ENCODE measurements at regions not wholly inside any gene's neighbourhood (a gene's known extent, or its start where the extent isn't known, plus 50 kb on each side); places are given as distances from the start of the nearest gene placed in this dataset.
A peak's percentile ranks its signal among the peaks of the same experiment; 100 is the strongest.

GRCh38 chr2:220296174-220296573 lies 668.7 kb downstream of the SLC4A3 start:
- 12 to 15% methylated on average over 2 of the region's 2 CpGs for WGBS, 2 experiments (ENCODE audit: low coverage in 1 of 2, low lambda C conversion rate in 2 of 2, missing lambda C conversion rate in 2 of 2)
- no peaks in the 10 kb centered on the region for H3F3A ChIP-seq (ENCODE audit: insufficient read depth)
- 0 out of 2 replicates have a peak, but pooled peaks cover 4% of the 10 kb centered on the region for H3K9me2 ChIP-seq (ENCODE audit: insufficient read depth)
- H3K27me3 ChIP-seq (replicated peaks; ENCODE audit: insufficient read depth), result no peaks in the 10 kb centered on the region
- peaks cover 4% of the 10 kb centered on the region for H3K9me3 ChIP-seq (ENCODE audit: low read depth)
- H3K79me2 ChIP-seq (ENCODE audit: insufficient read depth), result no peaks in the 10 kb centered on the region
- H3K4me3 ChIP-seq, result no peak overlapping the region
- H2AFZ ChIP-seq, result no peak overlapping the region
- H3K4me2 ChIP-seq (ENCODE audit: unreplicated experiment), result no peak overlapping the region
- H3K27ac ChIP-seq, result no peak overlapping the region
- in situ Hi-C loops (cut with MboI), result no loop called here
- H3K9ac ChIP-seq, result no peak overlapping the region
- H3K36me3 ChIP-seq (ENCODE audit: low read depth), result no peaks in the 10 kb centered on the region; the same call in 1 of the 2 replicates
- H4K20me1 ChIP-seq (ENCODE audit: insufficient read depth), result no peaks in the 10 kb centered on the region
- peak; percentile 22 for DNase-seq
- TF ChIP-seq EZH2 (IDR thresholded peaks at IDR 0.05; ENCODE audit: insufficient read depth, poor library complexity, severe bottlenecking), result no peak
- no peak for TF ChIP-seq EZH2phosphoT487 (IDR thresholded peaks at IDR 0.05; ENCODE audit: insufficient read depth, low read depth)
- no peaks in the 10 kb centered on the region for H3K4me1 ChIP-seq (ENCODE audit: insufficient read depth)

- Histone ChIP-seq H3K9ac (no peak overlapping the region), H3K79me2 (ENCODE audit: insufficient read depth) (no peaks in the 10 kb centered on the region), H4K20me1 (ENCODE audit: insufficient read depth) (no peaks in the 10 kb centered on the region), H3F3A (ENCODE audit: insufficient read depth) (no peaks in the 10 kb centered on the region), H3K36me3 (ENCODE audit: low read depth) (no peaks in the 10 kb centered on the region; the same call in 1 of the 2 replicates), H3K9me2 (ENCODE audit: insufficient read depth) (0 out of 2 replicates have a peak, but pooled peaks cover 4% of the 10 kb centered on the region), H3K4me3 (no peak overlapping the region), H2AFZ (no peak overlapping the region), H3K9me3 (ENCODE audit: low read depth) (peaks cover 4% of the 10 kb centered on the region), H3K27me3 (replicated peaks; ENCODE audit: insufficient read depth) (no peaks in the 10 kb centered on the region), H3K27ac (no peak overlapping the region), H3K4me1 (ENCODE audit: insufficient read depth) (no peaks in the 10 kb centered on the region), H3K4me2 (ENCODE audit: unreplicated experiment) (no peak overlapping the region)
- in situ Hi-C loops (cut with MboI), result no loop called here
- TF ChIP-seq EZH2phosphoT487 (IDR thresholded peaks at IDR 0.05; ENCODE audit: insufficient read depth, low read depth) (no peak), EZH2 (IDR thresholded peaks at IDR 0.05; ENCODE audit: insufficient read depth, poor library complexity, severe bottlenecking) (no peak)
- 88 to 92% methylated on average over 2 of the region's 2 CpGs for WGBS, 2 experiments (ENCODE audit: low coverage in 1 of 2, low lambda C conversion rate in 2 of 2, missing lambda C conversion rate in 2 of 2)
- no peak for DNase-seq
Measured at GRCh38 chr2:220297093-220297492, 669.7 kb downstream of the SLC4A3 start.

- in situ Hi-C loops (cut with MboI), result no loop called here
- DNase-seq, result no peak
- H3K27ac ChIP-seq, result no peak overlapping the region
- H3K27me3 ChIP-seq (replicated peaks; ENCODE audit: insufficient read depth), result no peaks in the 10 kb centered on the region
- H2AFZ ChIP-seq, result no peak overlapping the region
- WGBS, 2 experiments (ENCODE audit: low coverage in 1 of 2, low lambda C conversion rate in 2 of 2, missing lambda C conversion rate in 2 of 2), result 77 to 80% methylated on average over 3 of the region's 3 CpGs
- no peak overlapping the region for H3K4me2 ChIP-seq (ENCODE audit: unreplicated experiment)
- H4K20me1 ChIP-seq (ENCODE audit: insufficient read depth), result no peaks in the 10 kb centered on the region
- H3K79me2 ChIP-seq (ENCODE audit: insufficient read depth), result no peaks in the 10 kb centered on the region
- no peak for TF ChIP-seq EZH2 (IDR thresholded peaks at IDR 0.05; ENCODE audit: insufficient read depth, poor library complexity, severe bottlenecking)
- TF ChIP-seq EZH2phosphoT487 (IDR thresholded peaks at IDR 0.05; ENCODE audit: insufficient read depth, low read depth), result no peak
- H3K9me3 ChIP-seq (ENCODE audit: low read depth), result no peaks in the 10 kb centered on the region
- H3K9ac ChIP-seq, result no peak overlapping the region
- no peaks in the 10 kb centered on the region for H3F3A ChIP-seq (ENCODE audit: insufficient read depth)
- no peaks in the 10 kb centered on the region for H3K36me3 ChIP-seq (ENCODE audit: low read depth)
- no peaks in the 10 kb centered on the region for H3K4me1 ChIP-seq (ENCODE audit: insufficient read depth)
- no peak overlapping the region for H3K4me3 ChIP-seq
- H3K9me2 ChIP-seq (ENCODE audit: insufficient read depth), result 0 out of 2 replicates have a peak, but pooled peaks cover 4% of the 10 kb centered on the region
Measured at GRCh38 chr2:220300806-220301205, 673.4 kb downstream of the SLC4A3 start.

GRCh38 chr2:220302756-220303155 lies 675.3 kb downstream of the SLC4A3 start:
- no peak for DNase-seq
- H3K9me3 ChIP-seq (ENCODE audit: low read depth), result no peaks in the 10 kb centered on the region
- no peak overlapping the region for H3K4me2 ChIP-seq (ENCODE audit: unreplicated experiment)
- TF ChIP-seq EZH2phosphoT487 (IDR thresholded peaks at IDR 0.05; ENCODE audit: insufficient read depth, low read depth) (no peak), EZH2 (IDR thresholded peaks at IDR 0.05; ENCODE audit: insufficient read depth, poor library complexity, severe bottlenecking) (no peak)
- no peaks in the 10 kb centered on the region for H4K20me1 ChIP-seq (ENCODE audit: insufficient read depth)
- in situ Hi-C loops (cut with MboI), result no loop called here
- WGBS, 2 experiments (ENCODE audit: low coverage in 1 of 2, low lambda C conversion rate in 2 of 2, missing lambda C conversion rate in 2 of 2), result 76 to 89% methylated on average over 1 of the region's 1 CpG
- H3K4me1 ChIP-seq (ENCODE audit: insufficient read depth), result no peaks in the 10 kb centered on the region
- no peak overlapping the region for H3K4me3 ChIP-seq
- no peaks in the 10 kb centered on the region for H3K27me3 ChIP-seq (replicated peaks; ENCODE audit: insufficient read depth)
- no peaks in the 10 kb centered on the region for H3F3A ChIP-seq (ENCODE audit: insufficient read depth)
- no peaks in the 10 kb centered on the region for H3K36me3 ChIP-seq (ENCODE audit: low read depth)
- no peak overlapping the region for H3K9ac ChIP-seq
- H3K9me2 ChIP-seq (ENCODE audit: insufficient read depth), result 0 out of 2 replicates have a peak, but pooled peaks cover 4% of the 10 kb centered on the region
- H3K27ac ChIP-seq, result no peak overlapping the region
- H3K79me2 ChIP-seq (ENCODE audit: insufficient read depth), result no peaks in the 10 kb centered on the region
- H2AFZ ChIP-seq, result no peak overlapping the region

- H3F3A ChIP-seq (ENCODE audit: insufficient read depth), result no peaks in the 10 kb centered on the region
- H4K20me1 ChIP-seq (ENCODE audit: insufficient read depth), result no peaks in the 10 kb centered on the region
- H3K4me3 ChIP-seq, result no peak overlapping the region
- H3K9me2 ChIP-seq (ENCODE audit: insufficient read depth), result no peaks in the 10 kb centered on the region
- DNase-seq, result no peak
- H3K27me3 ChIP-seq (replicated peaks; ENCODE audit: insufficient read depth), result no peaks in the 10 kb centered on the region
- H3K4me1 ChIP-seq (ENCODE audit: insufficient read depth), result no peaks in the 10 kb centered on the region
- TF ChIP-seq EZH2 (IDR thresholded peaks at IDR 0.05; ENCODE audit: insufficient read depth, poor library complexity, severe bottlenecking), result no peak
- no peaks in the 10 kb centered on the region for H3K79me2 ChIP-seq (ENCODE audit: insufficient read depth)
- H2AFZ ChIP-seq, result no peak overlapping the region
- 20 to 38% methylated on average over 1 of the region's 1 CpG for WGBS, 2 experiments (ENCODE audit: low coverage in 1 of 2, low lambda C conversion rate in 2 of 2, missing lambda C conversion rate in 2 of 2)
- in situ Hi-C loops (cut with MboI), result no loop called here
- H3K9ac ChIP-seq, result no peak overlapping the region
- H3K27ac ChIP-seq, result no peak overlapping the region
- no peaks in the 10 kb centered on the region for H3K9me3 ChIP-seq (ENCODE audit: low read depth)
- no peak overlapping the region for H3K4me2 ChIP-seq (ENCODE audit: unreplicated experiment)
- no peaks in the 10 kb centered on the region for H3K36me3 ChIP-seq (ENCODE audit: low read depth)
Measured at GRCh38 chr2:220309215-220309614, 681.8 kb downstream of the SLC4A3 start.
